Esophagus muscularis mucosa (tissue), 4 donors: ENCODE measurements at regions not wholly inside any gene's neighbourhood (a gene's known extent, or its start where the extent isn't known, plus 50 kb on each side); places are given as distances from the start of the nearest gene placed in this dataset.

Source experiments
- EP300 ChIP-seq: sonication (generic); formaldehyde crosslinking; IDR thresholded peaks from one replicate; pipeline ENCODE4 v1.6.1; 2017; ENCODE audit warnings: antibody characterized with exemption
- POLR2A ChIP-seq: fragments of 450-650 bp; IDR thresholded peaks from one replicate; pipeline ENCODE4 v1.6.1; 2017; ENCODE audit warnings: antibody characterized with exemption, moderate library complexity, mild to moderate bottlenecking, low read depth
- POLR2AphosphoS5 ChIP-seq, 2 donors: sonication (generic); formaldehyde crosslinking; IDR thresholded peaks; one replicate each; pipeline ENCODE4 v1.6.1; 2017; ENCODE audit warnings: antibody characterized with exemption in 2 of 2
- TF ChIP-seq, protein P1 (sequence below), 3 experiments: fragments of 200-600 bp in 2 of 3; fragments of 450-650 bp in 1 of 3; sonication (generic) in 2 of 3; IDR thresholded peaks; one replicate each; pipeline ENCODE4 v1.5.1; 2017 to 2019; ENCODE audit warnings: antibody characterized with exemption in 3 of 3, mild to moderate bottlenecking in 2 of 3, moderate library complexity in 1 of 3

DNA sequence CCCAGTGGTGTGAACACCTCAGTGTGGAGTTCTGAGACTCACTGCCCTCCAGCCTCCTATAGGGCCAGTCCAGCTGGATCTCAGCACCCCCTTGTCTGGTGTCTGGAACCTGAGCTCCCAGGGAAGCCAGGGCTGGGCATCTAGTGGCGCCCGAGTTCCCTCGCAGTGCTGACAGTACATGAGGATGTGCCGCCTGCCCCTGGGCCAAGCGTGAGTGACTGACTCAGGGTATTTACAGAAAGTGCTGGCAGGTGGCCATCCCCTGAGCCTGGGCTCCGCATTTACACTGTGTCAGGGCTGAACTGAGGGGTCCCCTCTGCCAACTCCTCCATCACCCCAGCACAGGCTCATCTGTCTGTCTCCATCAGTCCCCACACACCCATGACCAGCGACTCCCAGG lies 185.3 kb downstream of the BRD1 start:
- TF ChIP-seq, protein P1, sequence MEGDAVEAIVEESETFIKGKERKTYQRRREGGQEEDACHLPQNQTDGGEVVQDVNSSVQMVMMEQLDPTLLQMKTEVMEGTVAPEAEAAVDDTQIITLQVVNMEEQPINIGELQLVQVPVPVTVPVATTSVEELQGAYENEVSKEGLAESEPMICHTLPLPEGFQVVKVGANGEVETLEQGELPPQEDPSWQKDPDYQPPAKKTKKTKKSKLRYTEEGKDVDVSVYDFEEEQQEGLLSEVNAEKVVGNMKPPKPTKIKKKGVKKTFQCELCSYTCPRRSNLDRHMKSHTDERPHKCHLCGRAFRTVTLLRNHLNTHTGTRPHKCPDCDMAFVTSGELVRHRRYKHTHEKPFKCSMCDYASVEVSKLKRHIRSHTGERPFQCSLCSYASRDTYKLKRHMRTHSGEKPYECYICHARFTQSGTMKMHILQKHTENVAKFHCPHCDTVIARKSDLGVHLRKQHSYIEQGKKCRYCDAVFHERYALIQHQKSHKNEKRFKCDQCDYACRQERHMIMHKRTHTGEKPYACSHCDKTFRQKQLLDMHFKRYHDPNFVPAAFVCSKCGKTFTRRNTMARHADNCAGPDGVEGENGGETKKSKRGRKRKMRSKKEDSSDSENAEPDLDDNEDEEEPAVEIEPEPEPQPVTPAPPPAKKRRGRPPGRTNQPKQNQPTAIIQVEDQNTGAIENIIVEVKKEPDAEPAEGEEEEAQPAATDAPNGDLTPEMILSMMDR (IDR thresholded peaks at IDR 0.05), result no peak
- TF ChIP-seq EP300 (no peak), POLR2A (no peak), POLR2AphosphoS5 (IDR thresholded peaks at IDR 0.05) (no peak)
